Inflammatory macrophage treated with lipopolysaccharide for 4 hours (primary cell): ENCODE measurements at regions not wholly inside any gene's neighbourhood (a gene's known extent, or its start where the extent isn't known, plus 50 kb on each side); places are given as distances from the start of the nearest gene placed in this dataset.

Source experiments
- DNase-seq: peaks from one replicate; pipeline ENCODE4 v3.0.0-alpha.2; 2020

DNA sequence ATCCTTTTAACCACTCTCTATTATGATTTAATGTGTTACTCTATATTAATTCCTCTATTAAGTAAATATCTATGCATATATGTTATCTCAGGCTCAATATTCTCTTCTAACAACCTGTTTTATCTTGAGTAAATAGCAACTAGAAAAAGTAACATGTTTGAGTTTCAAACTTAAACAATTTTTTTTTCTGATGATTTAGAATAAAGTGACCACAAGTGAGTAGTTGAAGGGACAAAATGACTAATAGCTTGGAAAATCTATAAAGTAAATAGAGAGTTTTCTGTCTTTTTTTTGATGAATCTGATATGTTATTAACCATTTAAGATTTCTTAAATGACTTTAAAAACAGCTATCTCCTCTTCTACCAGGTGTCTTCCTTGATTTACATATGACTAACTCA lies 483.8 kb downstream of the TFEC start:
- no peak for DNase-seq

DNA sequence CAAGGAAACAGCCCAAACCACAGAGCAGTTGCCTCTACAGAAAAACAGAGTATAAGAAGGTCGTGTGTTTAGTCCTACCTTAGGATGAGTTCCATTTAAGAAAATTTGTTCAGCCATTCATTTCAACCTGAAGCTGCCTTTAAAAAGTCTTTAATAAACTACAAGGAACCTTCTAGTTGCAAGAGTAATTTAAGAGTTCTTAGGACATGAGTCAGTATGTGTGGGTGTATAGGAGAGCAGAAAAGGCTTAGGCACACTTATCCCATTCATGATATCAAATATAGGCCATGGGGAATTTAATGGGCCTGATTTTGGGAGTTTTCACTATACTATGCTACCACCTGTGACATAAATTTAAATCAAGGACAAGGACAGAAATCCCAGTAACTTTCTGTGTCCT lies 496.8 kb downstream of the TFEC start:
- DNase-seq = no peak

DNA sequence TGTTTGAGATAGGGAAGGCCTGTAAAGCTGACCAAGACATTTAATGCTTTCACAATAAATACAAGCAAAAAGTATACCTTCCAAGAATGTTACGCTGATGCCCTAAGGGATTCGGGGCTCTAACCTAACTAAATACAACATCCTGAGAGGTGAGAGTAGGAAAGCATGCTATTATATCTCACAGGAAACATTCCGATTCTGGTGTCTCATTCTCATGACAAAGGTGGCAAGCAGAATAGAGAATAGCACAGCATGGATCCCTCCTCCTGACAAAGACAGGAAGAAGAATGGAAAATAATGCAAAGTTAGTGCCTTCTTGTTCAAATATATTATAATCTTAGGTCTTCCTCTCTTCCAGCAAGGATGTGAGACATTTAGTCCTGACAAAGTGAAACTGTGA lies 504.3 kb downstream of the TFEC start:
- DNase-seq = no peak

DNA sequence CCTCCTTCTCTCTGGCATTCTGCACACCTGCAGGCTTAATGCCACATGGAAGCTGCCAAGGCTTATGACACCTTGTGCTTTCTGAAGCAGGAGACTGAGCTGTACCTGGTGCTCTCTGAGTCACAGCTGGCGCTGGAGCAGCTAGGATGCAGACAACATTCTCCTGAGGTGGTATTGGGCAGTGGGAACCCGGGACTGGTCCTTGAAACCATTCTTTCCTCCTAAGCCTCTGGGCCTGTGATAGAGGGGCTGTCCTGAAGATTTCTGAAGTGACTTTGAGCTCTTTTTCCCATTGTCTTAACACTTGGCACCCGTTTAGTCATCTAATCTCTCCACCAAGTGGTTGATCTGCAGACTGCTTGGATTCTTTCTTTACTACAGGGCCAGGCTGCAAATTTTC lies 508.4 kb downstream of the TFEC start:
- DNase-seq = no peak

DNA sequence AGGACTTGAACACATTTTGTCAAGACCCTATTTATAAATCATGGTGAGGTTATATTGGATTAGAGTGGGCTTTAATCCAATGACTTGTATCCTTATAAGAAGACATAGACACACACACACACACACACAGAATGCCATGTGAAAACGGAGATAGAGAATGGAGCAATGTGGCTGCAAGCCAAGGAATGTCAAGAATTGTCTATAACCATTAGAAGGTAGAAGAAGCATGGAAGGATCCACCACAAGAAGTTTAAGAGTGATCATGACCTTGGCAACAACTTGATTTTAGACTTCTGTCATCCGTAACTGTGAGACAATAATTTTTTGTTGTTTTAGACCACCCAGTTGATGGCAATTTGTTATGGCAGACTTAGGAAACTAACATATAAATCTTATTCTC lies 514.2 kb downstream of the TFEC start:
- DNase-seq = no peak

DNA sequence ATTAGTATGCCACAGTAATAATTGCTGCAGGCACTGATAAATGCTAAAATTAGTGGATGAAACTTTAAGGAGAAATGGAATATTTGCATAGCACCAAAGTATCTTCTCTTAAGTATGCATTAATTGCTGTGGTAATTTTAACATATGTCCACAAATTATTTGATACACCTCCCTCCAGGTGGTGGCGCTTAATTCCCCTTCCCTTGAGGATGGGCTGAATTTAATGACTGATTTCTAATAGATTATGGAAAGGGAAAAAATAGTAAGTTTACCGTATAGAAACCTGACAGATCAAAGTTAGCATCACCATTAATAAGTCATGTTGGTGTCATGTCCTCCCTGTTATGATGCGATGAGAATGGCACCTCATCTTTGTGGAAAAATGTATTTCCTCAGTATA lies 519.2 kb downstream of the TFEC start:
- DNase-seq = no peak

DNA sequence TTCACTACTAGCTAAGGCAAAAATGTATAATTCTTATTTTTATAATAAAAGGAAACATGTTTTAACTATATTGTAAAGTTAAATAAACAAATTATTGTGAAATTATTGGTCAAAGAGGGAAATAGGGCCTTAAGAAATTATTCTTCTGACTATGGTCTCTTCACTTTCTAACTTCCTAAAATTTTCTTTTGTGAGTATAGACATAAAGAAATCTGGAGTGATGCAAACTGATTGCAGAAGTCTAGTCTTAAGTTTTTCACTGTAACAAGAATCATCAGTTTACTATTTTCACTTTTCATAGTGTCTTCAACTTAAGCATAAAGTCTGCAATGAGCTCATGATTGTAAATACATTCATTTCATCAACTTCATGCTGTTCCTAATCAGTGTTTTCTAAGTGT lies 525.4 kb downstream of the TFEC start:
- peak; percentile 96 for DNase-seq

DNA sequence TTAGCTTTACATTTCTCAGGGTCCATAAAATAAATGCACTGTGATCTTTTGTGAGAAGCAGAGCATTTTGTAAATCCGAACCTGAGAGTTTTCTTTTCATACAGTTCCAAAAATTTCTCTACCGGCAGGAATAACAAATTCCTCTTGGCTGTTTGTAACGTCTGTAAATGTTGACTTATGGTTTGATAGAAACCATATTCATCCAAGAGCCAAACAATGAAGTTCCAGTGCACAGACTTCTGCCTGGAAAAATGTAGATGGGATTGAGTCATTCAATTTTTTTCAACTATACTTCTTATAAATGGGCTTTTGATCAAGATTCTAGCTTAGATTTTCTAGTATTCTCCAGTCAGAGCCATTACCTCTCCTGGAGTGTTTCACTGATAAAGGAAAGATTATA lies 530.6 kb downstream of the TFEC start:
- no peak for DNase-seq

DNA sequence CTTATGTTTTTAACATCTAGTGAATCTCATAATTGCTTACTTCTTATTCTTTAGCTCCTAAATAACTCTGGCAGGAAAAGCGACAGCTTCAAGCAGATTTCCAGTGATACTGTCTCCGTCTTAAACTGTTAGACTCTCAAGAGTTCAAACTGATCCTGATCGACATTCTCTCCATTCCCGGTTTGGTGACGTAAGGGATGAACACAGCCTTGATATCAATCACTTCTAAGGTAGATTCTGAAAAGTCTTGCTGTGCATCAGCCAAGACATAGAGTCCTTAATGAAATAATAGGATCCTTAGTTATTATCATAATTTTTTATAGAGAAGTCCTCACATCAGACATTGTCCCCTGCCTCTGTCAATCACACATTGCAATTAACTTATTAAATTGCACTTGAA lies 534.6 kb downstream of the TFEC start:
- DNase-seq = no peak

DNA sequence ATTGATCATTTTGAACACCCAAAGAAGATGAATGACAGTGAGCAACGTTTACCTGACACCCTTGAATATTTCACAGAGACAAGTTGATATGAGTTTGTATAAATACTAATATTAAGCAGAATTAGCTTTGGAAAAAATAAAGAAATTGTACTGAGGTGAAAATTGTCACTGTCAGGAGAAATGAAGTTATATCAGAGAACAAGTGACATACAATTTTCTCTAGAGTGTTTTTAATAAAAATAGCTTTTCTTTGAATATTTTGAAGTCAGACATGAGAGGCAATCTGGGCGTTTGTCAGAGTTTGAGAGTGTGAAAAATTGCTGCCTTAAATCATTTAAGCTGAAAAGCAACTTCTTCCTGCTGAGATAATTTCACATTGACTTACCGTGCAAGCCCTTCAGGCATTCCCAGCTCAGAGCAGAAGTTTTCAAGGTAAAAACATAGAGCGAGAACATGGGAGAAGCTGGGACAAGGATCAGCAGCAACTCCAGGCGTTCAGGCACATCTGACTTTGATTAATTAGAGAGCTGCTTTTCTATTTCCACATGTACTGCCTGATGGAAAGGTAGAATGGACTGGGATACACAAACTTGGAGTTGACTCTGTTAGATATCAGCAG lies 535.9 kb downstream of the TFEC start:
- DNase-seq = no peak

DNA sequence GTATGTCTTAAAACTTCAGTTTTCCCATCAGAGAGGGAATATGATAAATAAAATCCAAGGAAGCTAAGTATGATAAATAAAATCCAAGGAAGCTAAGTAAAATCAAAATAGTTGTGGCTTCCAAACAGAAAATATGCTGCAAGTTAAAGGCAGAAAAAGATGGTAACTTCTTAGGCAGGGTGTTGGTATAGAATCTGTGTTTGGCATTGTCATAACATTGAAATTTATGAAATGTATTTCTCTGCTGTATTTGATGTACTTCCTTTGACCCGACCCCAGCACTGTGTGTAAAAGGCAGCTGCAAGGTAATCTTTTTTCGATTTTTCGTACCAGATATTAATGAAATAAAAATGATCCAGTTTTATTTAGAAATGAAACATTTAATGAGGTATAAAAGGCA lies 537.2 kb downstream of the TFEC start:
- no peak for DNase-seq

DNA sequence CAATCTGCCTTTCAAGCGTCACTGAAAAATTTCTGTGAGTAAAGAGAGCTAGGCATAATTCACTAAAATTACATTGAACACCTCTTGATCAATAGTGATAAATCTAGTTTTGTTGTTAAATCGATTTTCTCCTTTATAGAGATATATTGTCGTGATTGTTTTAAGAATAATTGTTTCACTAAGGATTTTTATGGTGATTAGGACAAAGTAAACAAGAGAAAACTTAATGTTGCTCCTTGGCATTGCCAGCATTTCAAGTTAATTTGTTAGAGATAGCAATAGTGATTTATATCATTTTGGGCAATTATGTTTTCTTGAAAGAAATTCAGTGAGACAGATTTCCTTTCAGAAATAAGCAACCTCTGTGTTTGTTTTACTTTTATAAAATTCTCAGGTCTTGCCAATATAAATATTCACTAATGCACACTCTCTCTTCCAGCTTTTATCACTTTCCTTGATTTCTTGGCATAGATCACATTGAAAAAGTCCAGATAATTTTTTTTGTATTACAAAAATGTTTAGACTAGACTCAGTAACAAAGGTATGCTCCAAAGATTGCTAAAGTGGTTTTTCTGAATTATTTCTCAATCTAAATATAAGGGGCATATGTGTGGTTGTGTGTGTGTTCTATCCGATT lies 538.7 kb downstream of the TFEC start:
- no peak for DNase-seq

DNA sequence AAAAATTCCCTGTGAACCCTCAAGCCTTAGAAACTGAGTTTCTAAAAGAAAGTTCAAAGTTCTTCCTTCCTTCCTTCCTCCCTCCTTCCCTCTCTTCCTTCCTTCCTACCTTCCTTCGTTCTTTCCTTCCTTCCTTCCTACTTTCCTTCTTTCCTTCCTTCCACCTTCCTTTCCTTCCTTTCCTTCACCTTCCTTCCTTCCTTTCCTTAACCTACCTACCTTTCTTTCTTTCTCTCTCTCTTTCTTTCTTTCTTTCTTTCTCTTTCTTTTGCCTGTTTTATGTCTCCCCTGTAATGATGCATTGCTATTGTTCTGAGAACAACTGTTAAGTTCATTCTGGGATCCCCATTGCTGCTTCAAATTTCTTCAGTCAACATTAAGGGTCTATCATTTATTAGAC lies 551.1 kb downstream of the TFEC start:
- no peak for DNase-seq

DNA sequence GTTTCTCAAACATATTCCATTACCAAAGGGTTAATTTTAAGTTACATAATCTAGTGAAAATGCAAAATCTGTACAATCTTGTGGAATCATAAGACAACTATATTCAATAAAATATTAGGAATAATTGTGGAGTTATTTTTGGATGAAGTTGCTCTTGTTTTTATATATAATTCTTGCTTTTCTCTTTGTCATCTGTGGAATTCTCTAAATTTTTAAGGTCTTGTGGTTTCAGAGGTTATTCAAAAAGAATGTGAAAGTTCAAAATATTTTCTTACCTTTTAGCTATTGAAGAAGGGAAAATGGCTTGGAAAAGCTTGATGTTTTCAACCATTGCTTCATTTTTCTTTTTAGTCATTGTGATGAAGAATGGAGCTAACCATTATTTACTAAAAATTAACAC lies 552.1 kb downstream of the TFEC start:
- DNase-seq = no peak

DNA sequence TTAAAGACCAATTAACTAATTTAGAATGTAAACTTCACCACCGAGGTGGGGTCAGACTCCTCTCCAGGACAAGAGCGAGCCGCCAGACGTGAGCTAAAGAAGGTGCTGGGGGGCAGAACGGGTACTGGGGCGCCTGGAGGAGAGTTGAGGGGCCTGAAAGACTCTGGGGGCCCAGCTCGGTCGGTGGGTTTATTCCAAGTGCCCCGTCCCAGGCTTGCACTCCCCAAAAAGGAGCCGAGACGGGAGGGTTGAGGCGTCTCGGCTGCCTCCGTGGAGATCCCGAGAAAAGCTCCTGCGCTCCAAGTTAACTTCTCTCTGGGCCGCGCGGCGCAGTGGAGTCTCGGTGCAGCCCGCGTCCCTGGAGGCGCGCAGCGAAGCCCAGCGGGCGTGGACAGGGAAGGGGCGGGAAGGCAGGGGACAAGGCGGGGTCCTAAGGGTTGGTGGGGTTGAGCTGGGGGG lies 553.3 kb downstream of the TFEC start:
- no peak for DNase-seq

DNA sequence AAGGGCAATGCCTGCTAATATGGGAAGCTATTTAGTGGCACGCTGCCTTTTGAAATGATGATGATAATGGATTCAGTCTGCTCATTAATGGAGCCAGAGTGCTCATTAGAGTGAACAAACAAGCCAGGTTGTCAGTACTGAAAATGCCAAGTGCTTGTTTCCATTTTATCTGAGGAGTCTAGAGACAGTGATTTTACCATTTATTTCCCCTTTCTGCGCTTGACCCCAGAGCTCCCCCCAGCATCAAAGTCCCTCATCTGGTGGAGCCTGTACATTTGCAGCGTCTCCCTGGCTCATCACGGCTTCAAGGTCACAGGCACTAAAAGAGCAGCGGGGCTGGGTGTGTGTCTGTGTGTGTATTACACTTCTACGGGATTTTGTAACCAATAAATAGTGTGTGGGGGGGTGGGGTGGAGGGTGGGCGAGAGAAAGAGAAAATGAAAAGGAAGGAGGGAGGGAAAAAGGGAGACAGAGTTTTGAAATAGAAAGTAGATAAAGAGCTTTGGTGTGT lies 553.8 kb downstream of the TFEC start:
- no peak for DNase-seq

DNA sequence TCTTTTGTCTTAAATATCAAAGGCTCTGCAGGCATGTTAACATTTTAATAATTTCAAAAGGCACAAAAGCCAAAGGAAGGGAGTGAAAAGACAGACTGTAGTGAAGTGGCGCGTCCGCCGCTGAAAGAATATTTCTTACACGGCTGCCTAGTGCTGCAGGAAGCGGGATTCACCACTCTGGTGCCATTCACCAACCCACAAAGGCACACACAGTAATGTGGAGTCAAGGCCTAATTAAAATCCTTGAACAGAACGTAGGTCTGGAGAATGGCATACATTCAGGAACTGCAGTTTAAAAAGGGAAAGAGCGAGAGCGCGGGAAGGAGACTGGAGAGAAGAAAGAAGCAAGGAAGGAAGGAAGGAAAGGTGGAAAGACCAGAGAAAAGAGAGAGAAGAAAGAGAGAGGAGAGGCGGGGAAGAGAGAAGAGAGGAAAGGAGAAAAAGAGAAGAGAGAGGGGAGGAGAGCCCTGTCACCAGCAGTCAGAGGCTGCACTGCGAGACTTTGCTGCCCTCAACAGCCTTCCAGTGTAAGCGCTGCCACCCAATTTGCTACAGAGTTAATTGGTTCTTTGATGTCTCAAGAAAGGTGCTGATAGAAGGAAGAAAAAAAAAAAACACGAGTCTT lies 554.0 kb downstream of the MDFIC start:
- DNase-seq = no peak

DNA sequence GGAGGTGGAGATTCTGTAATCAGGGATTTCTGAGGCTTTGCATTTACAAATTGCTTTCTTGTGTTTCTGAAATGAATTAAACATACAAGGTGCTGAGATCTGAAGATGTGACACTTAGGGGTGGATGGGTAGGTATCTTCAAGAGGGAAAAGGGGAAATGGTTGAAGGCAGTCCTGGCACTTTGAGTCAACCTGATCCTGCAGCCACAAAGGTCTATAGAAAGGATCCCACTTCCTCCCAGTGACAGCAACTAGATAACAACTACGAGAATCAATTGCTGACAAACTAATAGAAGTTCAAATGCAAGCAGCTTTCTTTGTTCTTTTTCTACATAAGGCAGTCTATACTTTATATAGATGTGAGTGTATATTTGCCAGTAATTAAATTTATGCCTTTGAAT lies 553.3 kb downstream of the MDFIC start:
- no peak for DNase-seq

DNA sequence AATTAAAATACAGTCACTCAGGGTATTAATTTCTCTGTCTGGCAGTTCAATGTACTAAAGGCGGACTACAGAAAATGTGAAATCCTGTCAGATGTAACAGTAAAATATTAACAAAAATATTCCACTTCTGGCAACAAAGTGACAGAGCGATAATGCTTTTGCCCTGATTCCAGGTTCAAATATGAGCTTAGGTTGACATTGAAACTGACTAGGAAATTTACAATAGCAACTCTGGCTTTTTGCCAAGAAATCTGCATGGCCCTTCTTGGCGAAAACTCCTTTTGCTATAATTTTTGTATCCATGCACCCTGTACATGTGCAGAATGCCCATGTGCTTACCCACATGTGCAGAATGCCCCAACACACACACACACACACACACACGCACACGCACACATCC lies 552.2 kb downstream of the MDFIC start:
- no peak for DNase-seq

DNA sequence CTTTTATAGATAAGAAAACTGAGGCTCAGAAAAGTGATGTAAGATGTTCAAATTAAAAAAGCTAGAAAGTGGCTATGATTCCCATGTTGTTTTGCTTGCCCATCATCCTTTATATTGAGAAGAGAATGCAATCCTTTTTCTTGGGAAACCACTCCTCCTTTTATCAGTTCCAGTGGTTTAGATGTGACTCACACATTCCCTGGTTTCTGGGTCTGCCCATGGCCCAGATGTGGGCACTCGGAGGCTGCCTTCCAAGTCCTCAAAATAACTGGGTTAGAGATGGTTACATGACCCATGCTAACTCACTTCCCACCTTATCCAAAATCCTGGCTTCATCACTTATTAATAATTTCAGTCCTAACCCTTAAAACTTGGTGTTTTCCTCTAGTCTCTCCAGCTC lies 550.0 kb downstream of the MDFIC start:
- no peak for DNase-seq

DNA sequence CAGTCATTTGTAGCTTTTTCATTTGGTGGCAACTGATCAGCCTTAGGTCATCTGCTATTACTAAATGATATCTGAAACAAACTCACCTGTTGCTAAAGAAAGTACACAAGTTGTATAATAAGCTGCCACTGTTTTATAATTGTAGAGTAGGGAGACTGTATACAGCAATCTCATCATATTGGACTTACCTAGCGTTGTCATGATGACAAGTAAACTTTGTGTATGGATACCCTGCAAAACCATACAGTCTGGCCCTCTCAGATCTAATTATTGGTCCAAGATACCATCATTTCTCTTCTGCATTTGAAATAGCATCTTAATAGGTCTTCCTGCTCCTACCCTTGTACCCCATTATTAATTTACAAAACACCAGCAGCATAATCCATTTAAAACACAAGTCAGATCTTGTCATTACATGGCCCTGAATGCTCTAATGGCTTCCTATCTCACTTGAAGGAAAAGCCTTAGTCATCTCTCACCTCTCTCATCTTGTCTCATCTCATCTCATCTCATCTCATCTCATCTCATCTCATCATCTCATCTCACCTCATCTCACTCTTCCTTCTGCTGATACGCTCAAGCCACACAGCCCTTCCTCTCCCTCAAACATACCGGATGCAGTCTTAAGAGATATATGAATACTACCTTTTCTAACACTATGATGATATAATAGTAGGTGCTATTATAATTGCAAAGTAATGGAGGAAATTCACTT lies 540.6 kb downstream of the MDFIC start:
- no peak for DNase-seq

DNA sequence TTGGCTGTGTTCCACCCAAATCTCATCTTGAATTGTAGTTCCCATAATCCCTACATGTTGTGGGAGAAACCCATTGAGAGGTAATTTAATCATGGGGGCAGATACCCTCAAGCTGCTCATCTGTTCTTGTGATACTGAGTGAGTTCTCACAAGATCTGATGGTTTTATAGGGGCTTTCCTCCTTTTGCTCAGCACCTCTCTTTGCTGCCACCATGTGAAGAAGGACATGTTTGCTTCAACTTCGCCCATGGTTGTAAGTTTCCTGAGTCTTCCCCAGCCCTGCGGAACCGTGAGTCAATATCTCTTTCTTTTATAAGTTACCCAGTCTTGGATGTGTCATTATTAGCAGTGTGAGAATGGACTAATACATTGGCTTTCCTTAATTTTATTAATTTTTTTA lies 527.8 kb downstream of the MDFIC start:
- DNase-seq = no peak

DNA sequence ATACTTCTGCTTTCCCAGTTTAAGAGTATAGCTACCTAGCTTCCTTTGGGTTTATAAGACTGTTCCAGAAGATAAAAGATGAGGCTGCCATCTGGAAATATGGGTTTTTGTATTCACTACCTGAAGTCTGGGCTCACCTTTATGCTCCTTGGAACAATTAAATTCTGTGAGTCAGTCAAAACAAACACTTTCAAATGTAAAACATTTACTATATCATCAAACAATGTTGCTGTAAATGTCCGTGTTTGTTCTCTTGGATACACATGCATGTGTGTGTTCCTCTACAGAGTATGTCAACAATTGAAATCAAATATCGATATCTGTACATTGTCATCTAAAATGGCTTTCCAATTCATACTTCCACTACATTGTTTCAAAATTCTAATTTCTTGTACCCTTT lies 525.6 kb downstream of the MDFIC start:
- DNase-seq = no peak

DNA sequence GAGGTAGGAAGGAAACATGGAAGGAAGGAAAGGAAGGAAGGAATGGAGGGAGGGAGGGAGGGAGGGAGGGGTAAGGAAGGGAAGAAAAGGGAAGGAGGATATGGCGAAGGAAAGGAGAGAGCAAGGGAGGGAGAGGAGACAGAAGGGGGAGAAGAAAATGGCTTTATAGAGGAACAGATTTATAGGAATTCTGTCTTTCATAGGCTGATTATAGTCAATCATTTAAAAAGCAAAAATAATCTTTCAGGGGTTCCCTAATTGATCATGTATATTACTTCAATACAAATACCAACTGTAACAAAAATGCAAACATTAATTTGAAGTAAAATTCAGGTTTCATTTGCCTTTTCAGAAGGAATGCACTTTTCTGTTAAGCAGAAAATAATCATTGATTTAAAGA lies 519.1 kb downstream of the MDFIC start:
- no peak for DNase-seq
